Jurkat, Clone E6-1 (cell line): ENCODE measurements at regions not wholly inside any gene's neighbourhood (a gene's known extent, or its start where the extent isn't known, plus 50 kb on each side); places are given as distances from the start of the nearest gene placed in this dataset.
"Not testable (repeated sequence)": the region's sequence is repeated elsewhere in the genome, so short reads cannot be mapped to it uniquely, and the experiment has no call there.

Experiments
- DNase-seq: peaks from one replicate; pipeline ENCODE4 v3.0.0-alpha.2; 2011; ENCODE audit warnings: low read depth, low spot score
- H3K4me3 ChIP-seq: 2 replicates; pipeline ENCODE4 v1.5.1; 2011; ENCODE audit warnings: mild to moderate bottlenecking, low read length, control low read depth, moderate library complexity

GRCh38 chrX:13232484-13232883 lies 87.4 kb downstream of the ATXN3L start:
- no peak overlapping the region for H3K4me3 ChIP-seq
- DNase-seq: no peak

GRCh38 chrX:13226214-13226613 lies 93.6 kb downstream of the ATXN3L start:
- H3K4me3 ChIP-seq: no peak overlapping the region
- no peak for DNase-seq

GRCh38 chrX:13223868-13224567 lies 95.8 kb downstream of the ATXN3L start:
- H3K4me3 ChIP-seq: no peak overlapping the region
- no peak for DNase-seq

GRCh38 chrX:13220916-13221315 lies 98.9 kb downstream of the ATXN3L start:
- no peak for DNase-seq
- H3K4me3 ChIP-seq: no peak overlapping the region

GRCh38 chrX:13219991-13220764 lies 99.7 kb downstream of the ATXN3L start:
- DNase-seq: no peak
- no peak overlapping the region for H3K4me3 ChIP-seq

GRCh38 chrX:13218758-13219157 lies 101.1 kb downstream of the ATXN3L start:
- H3K4me3 ChIP-seq: no peak overlapping the region
- no peak for DNase-seq

- no peak for DNase-seq
- no peak overlapping the region for H3K4me3 ChIP-seq
These were observed 103.7 kb downstream of the ATXN3L start for GRCh38 chrX:13216139-13216538.

GRCh38 chrX:13215729-13216128 lies 104.1 kb downstream of the ATXN3L start:
- H3K4me3 ChIP-seq: no peak overlapping the region
- no peak for DNase-seq

- no peak overlapping the region for H3K4me3 ChIP-seq
- DNase-seq: no peak
These were observed 107.6 kb downstream of the ATXN3L start for GRCh38 chrX:13212191-13212651.

GRCh38 chrX:13210142-13210541 lies 109.7 kb downstream of the ATXN3L start:
- not testable (repeated sequence) for H3K4me3 ChIP-seq, DNase-seq

GRCh38 chrX:13209704-13210103 lies 110.1 kb downstream of the ATXN3L start:
- DNase-seq, H3K4me3 ChIP-seq: not testable (repeated sequence)

- no peak overlapping the region for H3K4me3 ChIP-seq
- no peak for DNase-seq
These were observed 111.4 kb downstream of the ATXN3L start for GRCh38 chrX:13208281-13208935.

- no peak overlapping the region for H3K4me3 ChIP-seq
- DNase-seq: no peak
These were observed 116.6 kb downstream of the ATXN3L start for GRCh38 chrX:13203271-13203670.

- no peak overlapping the region for H3K4me3 ChIP-seq
- no peak for DNase-seq
These were observed 118.1 kb downstream of the ATXN3L start for GRCh38 chrX:13201605-13202219.

- DNase-seq: no peak
- H3K4me3 ChIP-seq: no peak overlapping the region
These were observed 119.5 kb downstream of the ATXN3L start for GRCh38 chrX:13200398-13200797.

- no peak overlapping the region for H3K4me3 ChIP-seq
- no peak for DNase-seq
These were observed 121.1 kb downstream of the ATXN3L start for GRCh38 chrX:13198762-13199064.

- DNase-seq: no peak
- H3K4me3 ChIP-seq: no peak overlapping the region
These were observed 121.6 kb downstream of the ATXN3L start for GRCh38 chrX:13198056-13198761.

GRCh38 chrX:13196782-13197181 lies 123.1 kb downstream of the ATXN3L start:
- H3K4me3 ChIP-seq: no peak overlapping the region
- DNase-seq: no peak

GRCh38 chrX:13195340-13195739 lies 124.5 kb downstream of the ATXN3L start:
- H3K4me3 ChIP-seq: no peak overlapping the region
- DNase-seq: no peak
